Stimulated activated naive CD8-positive, alpha-beta T cell treated with anti-CD3 and anti-CD28 coated beads, Interleukin-15, Interleukin-2, amounts not matched to agents 100 U/mL and 50 U/mL, for 24 hours (primary cell): ENCODE measurements at regions not wholly inside any gene's neighbourhood (a gene's known extent, or its start where the extent isn't known, plus 50 kb on each side); places are given as distances from the start of the nearest gene placed in this dataset.

Source experiments
- ATAC-seq: fragments of 150-1000 bp; cut with Tn5 transposase; one replicate; pipeline ENCODE4 v1.10.0; 2021
- DNase-seq: peaks from one replicate; pipeline ENCODE4 v3.0.0; 2021

GRCh38 chr4:58935332-58935731 is 1825.1 kb upstream of the IGFBP7 start:
- DNase-seq (no peak), ATAC-seq (no peak)

GRCh38 chr4:58936436-58936835 is 1826.3 kb upstream of the IGFBP7 start:
- ATAC-seq = no peak
- no peak for DNase-seq

- ATAC-seq = no peak
- no peak for DNase-seq
Measured at GRCh38 chr4:58940167-58940566, 1830.0 kb upstream of the IGFBP7 start.

GRCh38 chr4:58941286-58941685 is 1831.1 kb upstream of the IGFBP7 start:
- ATAC-seq = no peak
- no peak for DNase-seq

- no peak for ATAC-seq
Measured at GRCh38 chr4:58953575-58953974, 1843.4 kb upstream of the IGFBP7 start.

GRCh38 chr4:58957711-58958110 is 1847.5 kb upstream of the IGFBP7 start:
- DNase-seq = no peak
- no peak for ATAC-seq

More at GRCh38 chr4:58953575-58953974, 1843.4 kb upstream of the IGFBP7 start:
- no peak for DNase-seq

GRCh38 chr4:58961283-58961682 is 1851.1 kb upstream of the IGFBP7 start:
- no peak for DNase-seq
- ATAC-seq = no peak

GRCh38 chr4:58961925-58962324 is 1851.7 kb upstream of the IGFBP7 start:
- DNase-seq = no peak
- ATAC-seq = no peak

- ATAC-seq (no peak), DNase-seq (no peak)
Measured at GRCh38 chr4:58962424-58962823, 1852.2 kb upstream of the IGFBP7 start.

- DNase-seq = no peak
- ATAC-seq = no peak
Measured at GRCh38 chr4:58981828-58982227, 1871.6 kb upstream of the IGFBP7 start.

- DNase-seq (no peak), ATAC-seq (no peak)
Measured at GRCh38 chr4:58983887-58984286, 1873.7 kb upstream of the IGFBP7 start.

GRCh38 chr4:59002148-59002547 is 1892.0 kb upstream of the IGFBP7 start:
- DNase-seq (no peak), ATAC-seq (no peak)

GRCh38 chr4:59024257-59024656 is 1914.1 kb upstream of the IGFBP7 start:
- DNase-seq (no peak), ATAC-seq (no peak)

- no peak for ATAC-seq
- DNase-seq = no peak
Measured at GRCh38 chr4:59037812-59038211, 1927.6 kb upstream of the IGFBP7 start.

- no peak for ATAC-seq
Measured at GRCh38 chr4:59039046-59039445, 1928.9 kb upstream of the IGFBP7 start.

GRCh38 chr4:59044286-59044900 is 1934.2 kb upstream of the IGFBP7 start:
- no peak for DNase-seq
- ATAC-seq = no peak

More at GRCh38 chr4:59039046-59039445, 1928.9 kb upstream of the IGFBP7 start:
- no peak for DNase-seq

- ATAC-seq (no peak), DNase-seq (no peak)
Measured at GRCh38 chr4:59054086-59054485, 1943.9 kb upstream of the IGFBP7 start.

- ATAC-seq = no peak
- no peak for DNase-seq
Measured at GRCh38 chr4:59057804-59058203, 1947.6 kb upstream of the IGFBP7 start.

GRCh38 chr4:59058543-59058942 is 1948.4 kb upstream of the IGFBP7 start:
- DNase-seq (no peak), ATAC-seq (no peak)

GRCh38 chr4:59060002-59060846 is 1950.0 kb upstream of the IGFBP7 start:
- ATAC-seq = no peak
- no peak for DNase-seq

GRCh38 chr4:59060895-59061294 is 1950.7 kb upstream of the IGFBP7 start:
- DNase-seq (no peak), ATAC-seq (no peak)

GRCh38 chr4:59063015-59063720 is 1953.0 kb upstream of the IGFBP7 start:
- no peak for ATAC-seq

More at GRCh38 chr4:59063015-59063720, 1953.0 kb upstream of the IGFBP7 start:
- no peak for DNase-seq
